OCI-LY3 (cell line): ENCODE measurements at regions not wholly inside any gene's neighbourhood (a gene's known extent, or its start where the extent isn't known, plus 50 kb on each side); places are given as distances from the start of the nearest gene placed in this dataset.

Source experiments
- H2AFZ ChIP-seq: fragments of 200-600, 300-600 bp; shearing (Covaris generic); 2 replicates; pipeline ENCODE4 v1.6.0; 2014; ENCODE audit warnings: antibody characterized with exemption, low read depth, low read length
- H3K27ac ChIP-seq: fragments of 200-600, 300-600 bp; sonication (generic); 2 replicates; pipeline ENCODE4 v1.5.1; 2014; ENCODE audit warnings: mild to moderate bottlenecking, low read length, moderate library complexity, mixed read lengths
- H3K27me3 ChIP-seq: fragments of 200-600, 300-600 bp; sonication (generic); 2 replicates; pipeline ENCODE4 v1.6.1; 2014; ENCODE audit warnings: low read depth, low read length, mixed read lengths
- H3K36me3 ChIP-seq: fragments of 200-600, 300-600 bp; sonication (generic); replicated peaks from 2 replicates; pipeline ENCODE3; 2014; ENCODE audit warnings: low read depth, low read length, mixed read lengths
- H3K4me1 ChIP-seq: fragments of 300-600, 200-600 bp; sonication (generic); 2 replicates; pipeline ENCODE4 v1.6.1; 2014; ENCODE audit warnings: low read length, mixed read lengths
- H3K4me2 ChIP-seq: fragments of 200-600, 300-600 bp; sonication (generic); 2 replicates; pipeline ENCODE4 v1.6.1; 2014; ENCODE audit warnings: low read length, mixed read lengths
- H3K4me3 ChIP-seq: fragments of 300-600, 200-600 bp; sonication (generic); 2 replicates; pipeline ENCODE4 v1.5.1; 2014; ENCODE audit warnings: antibody characterized with exemption, mild to moderate bottlenecking, low read length, moderate library complexity
- H3K79me2 ChIP-seq: fragments of 300-600, 200-600 bp; shearing (Covaris generic); 2 replicates; pipeline ENCODE4 v1.6.1; 2014; ENCODE audit warnings: mild to moderate bottlenecking, low read length, mixed read lengths
- H3K9ac ChIP-seq: fragments of 300-600, 200-600 bp; shearing (Covaris generic); 2 replicates; pipeline ENCODE4 v1.6.0; 2014; ENCODE audit warnings: mild to moderate bottlenecking, low read length, moderate library complexity
- H3K9me3 ChIP-seq: fragments of 200-600, 300-600 bp; shearing (Covaris generic); 2 replicates; pipeline ENCODE4 v1.6.1; 2014; ENCODE audit warnings: low read length, mixed read lengths; ENCODE audit not compliant: insufficient read depth
- H4K20me1 ChIP-seq: fragments of 200-600, 300-600 bp; sonication (generic); 2 replicates; pipeline ENCODE4 v1.6.1; 2016; ENCODE audit warnings: low read length, mixed read lengths; ENCODE audit not compliant: insufficient read depth
- CTCF ChIP-seq: fragments of 200-600, 300-600 bp; sonication (generic); IDR thresholded peaks from 2 replicates; pipeline ENCODE4 v1.5.1; 2014; ENCODE audit warnings: antibody characterized with exemption, low read length, low read depth
- EZH2phosphoT487 ChIP-seq: fragments of 200-600 bp; shearing (Covaris generic); IDR thresholded peaks from 2 replicates; pipeline ENCODE4 v1.6.1; 2018; ENCODE audit warnings: antibody characterized with exemption, mixed run types, low read depth

GRCh38 chr7:15805891-15806290 lies 119.4 kb upstream of the MEOX2 start:
- Histone ChIP-seq H3K9ac (no peak overlapping the region), H3K4me2 (no peak overlapping the region), H3K36me3 (no peaks in the 10 kb centered on the region), H3K4me1 (no peaks in the 10 kb centered on the region), H4K20me1 (no peaks in the 10 kb centered on the region), H3K27ac (no peak overlapping the region), H2AFZ (no peak overlapping the region), H3K4me3 (no peak overlapping the region), H3K27me3 (no peaks in the 10 kb centered on the region), H3K9me3 (no peaks in the 10 kb centered on the region), H3K79me2 (no peaks in the 10 kb centered on the region)
- TF ChIP-seq EZH2phosphoT487 (no peak), CTCF (no peak)

DNA sequence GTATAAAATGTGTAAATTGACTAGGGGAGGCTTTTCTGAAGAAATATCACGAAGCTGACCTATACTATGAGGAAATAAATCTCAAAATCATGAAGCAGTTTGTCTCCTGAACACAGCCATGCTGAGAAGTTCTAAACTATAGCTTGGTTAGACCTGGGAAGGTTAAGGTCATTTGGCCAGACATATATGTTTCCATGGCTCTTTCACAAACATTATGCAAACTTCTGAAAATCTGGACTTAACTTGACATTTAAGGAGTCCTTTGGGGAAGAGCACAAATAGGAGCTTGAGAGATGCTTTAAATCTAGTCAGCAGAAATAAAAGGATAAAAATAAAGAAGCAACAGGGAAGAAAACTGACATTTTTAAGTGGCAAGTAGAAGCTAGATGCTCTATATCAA lies 115.9 kb upstream of the MEOX2 start:
- Histone ChIP-seq H3K36me3 (no peaks in the 10 kb centered on the region), H3K27ac (no peak overlapping the region), H4K20me1 (no peaks in the 10 kb centered on the region), H3K9ac (no peak overlapping the region), H2AFZ (no peak overlapping the region), H3K9me3 (no peaks in the 10 kb centered on the region), H3K27me3 (no peaks in the 10 kb centered on the region), H3K4me1 (no peaks in the 10 kb centered on the region), H3K4me2 (no peak overlapping the region), H3K4me3 (no peak overlapping the region), H3K79me2 (no peaks in the 10 kb centered on the region)
- TF ChIP-seq CTCF (no peak), EZH2phosphoT487 (no peak)

- no peaks in the 10 kb centered on the region for H3K36me3 ChIP-seq
- H3K27me3 ChIP-seq = no peaks in the 10 kb centered on the region
- H2AFZ ChIP-seq = no peak overlapping the region
- no peak overlapping the region for H3K4me3 ChIP-seq
- H3K9ac ChIP-seq = no peak overlapping the region
- no peaks in the 10 kb centered on the region for H3K9me3 ChIP-seq
- TF ChIP-seq CTCF = no peak
- TF ChIP-seq EZH2phosphoT487 = no peak
- no peaks in the 10 kb centered on the region for H3K79me2 ChIP-seq
- no peak overlapping the region for H3K4me2 ChIP-seq
- no peaks in the 10 kb centered on the region for H4K20me1 ChIP-seq
- H3K27ac ChIP-seq = no peak overlapping the region
- H3K4me1 ChIP-seq = no peaks in the 10 kb centered on the region
These were observed 115.1 kb upstream of the MEOX2 start for GRCh38 chr7:15801551-15801950.

- no peak overlapping the region for H3K27ac ChIP-seq
- no peaks in the 10 kb centered on the region for H4K20me1 ChIP-seq
- H3K9me3 ChIP-seq = no peaks in the 10 kb centered on the region
- no peaks in the 10 kb centered on the region for H3K36me3 ChIP-seq
- H2AFZ ChIP-seq = no peak overlapping the region
- H3K27me3 ChIP-seq = no peaks in the 10 kb centered on the region
- no peak overlapping the region for H3K4me3 ChIP-seq
- no peaks in the 10 kb centered on the region for H3K4me1 ChIP-seq
- no peak overlapping the region for H3K4me2 ChIP-seq
- no peaks in the 10 kb centered on the region for H3K79me2 ChIP-seq
- H3K9ac ChIP-seq = no peak overlapping the region
- TF ChIP-seq EZH2phosphoT487 (no peak), CTCF (no peak)
These were observed 114.6 kb upstream of the MEOX2 start for GRCh38 chr7:15801041-15801440.
